ENCODE measurements at regions not wholly inside any gene's neighbourhood (a gene's known extent, or its start where the extent isn't known, plus 50 kb on each side); places are given as distances from the start of the nearest gene placed in this dataset.
"Not testable (repeated sequence)": the region's sequence is repeated elsewhere in the genome, so short reads cannot be mapped to it uniquely, and the experiment has no call there.

DNA sequence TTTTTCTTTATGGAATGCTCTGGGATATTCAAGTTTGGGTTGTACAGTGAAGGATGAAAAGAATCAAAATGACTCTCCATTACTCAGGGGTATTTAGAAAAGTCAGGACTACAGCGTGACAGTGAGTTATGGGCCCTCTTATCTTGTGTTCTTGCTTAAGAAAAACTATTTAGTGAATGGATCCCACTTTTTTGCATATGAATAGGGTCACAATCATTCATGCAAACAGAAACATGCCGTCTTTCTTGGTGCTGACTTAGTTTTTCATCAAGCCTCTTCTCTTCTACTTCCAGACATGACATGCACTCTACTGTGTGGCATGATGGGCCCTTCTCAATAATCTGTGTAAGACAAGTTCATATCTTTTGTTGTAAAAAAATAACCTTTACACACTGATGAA lies 488.4 kb upstream of the MMS22L start:
- no peaks in the 10 kb centered on the region for H3K4me1 Mint-ChIP-seq
- no peaks in the 10 kb centered on the region for H3K36me3 Mint-ChIP-seq (ENCODE audit: low read depth)
- DNase-seq = no peak
- no peak overlapping the region for H3K4me3 Mint-ChIP-seq
- no peaks in the 10 kb centered on the region for H3K9me3 Mint-ChIP-seq
- CTCF ChIA-PET = no interaction called here
- H3K27ac Mint-ChIP-seq = no peak overlapping the region
- POLR2A ChIA-PET = no interaction called here
- no peaks in the 10 kb centered on the region for H3K27me3 Mint-ChIP-seq

DNA sequence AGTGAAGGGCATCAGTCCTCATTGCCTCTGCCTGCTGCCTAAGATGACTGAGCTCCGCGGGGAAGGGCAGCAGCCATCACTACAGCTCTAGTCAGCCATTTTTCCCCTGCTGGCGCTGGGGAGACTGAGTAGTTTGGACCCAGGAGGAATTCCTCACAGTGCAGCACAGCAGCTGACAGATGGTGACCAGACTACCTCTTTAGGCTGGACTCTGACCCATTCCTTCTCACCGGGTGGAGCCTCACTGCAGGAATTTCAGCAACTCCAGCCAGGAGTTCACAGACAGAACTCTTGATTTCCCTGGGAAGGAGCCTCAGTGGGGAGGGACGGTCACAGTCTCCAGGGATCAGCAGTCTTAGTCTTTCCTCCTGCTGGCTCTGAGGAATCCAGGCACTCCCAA lies 492.0 kb upstream of the MMS22L start:
- no peak overlapping the region for H3K4me3 Mint-ChIP-seq

DNA sequence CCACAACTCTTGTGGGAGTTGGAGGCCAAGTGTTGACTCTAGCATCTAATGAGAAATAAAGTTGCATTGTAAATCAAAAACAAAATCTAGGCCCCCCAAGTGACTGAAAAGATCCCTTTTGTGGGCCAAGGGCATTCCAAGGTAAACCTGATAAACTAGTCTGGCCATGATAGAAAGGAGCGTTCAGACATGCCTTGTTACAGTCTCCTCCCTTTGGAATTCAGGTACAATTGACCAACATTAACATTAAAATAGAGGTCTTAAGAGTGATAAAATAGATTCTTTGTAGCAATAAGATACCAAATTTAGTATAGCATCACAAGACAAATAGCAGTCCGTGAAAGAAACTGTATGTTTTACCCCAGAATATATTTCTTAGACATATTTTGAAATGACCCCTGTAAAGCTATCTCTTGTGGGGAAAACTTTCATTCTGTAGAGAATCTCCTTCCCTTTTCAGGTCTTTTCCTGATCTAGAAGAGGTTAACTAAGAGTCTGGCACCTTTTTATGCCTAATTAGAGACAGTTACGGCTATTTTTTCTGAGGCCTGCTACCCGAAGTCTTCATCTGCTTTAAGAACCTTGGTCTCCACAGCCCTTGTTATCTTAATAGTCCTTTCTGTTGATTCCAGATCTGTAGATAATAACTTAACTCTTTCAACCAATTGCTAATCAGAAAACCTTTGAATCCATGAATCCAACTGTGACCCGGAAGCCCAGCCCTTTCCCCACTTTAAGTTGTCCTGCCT lies 495.4 kb upstream of the MMS22L start:
- DNase-seq = no peak
- CTCF ChIA-PET = no interaction called here
- Mint-ChIP-seq H3K4me3 (no peak overlapping the region), H3K27ac (no peak overlapping the region), H3K4me1 (no peaks in the 10 kb centered on the region), H3K9me3 (no peaks in the 10 kb centered on the region), H3K27me3 (no peaks in the 10 kb centered on the region), H3K36me3 (ENCODE audit: low read depth) (no peaks in the 10 kb centered on the region)
- POLR2A ChIA-PET = no interaction called here

More for the DNA sequence above, 492.0 kb upstream of the MMS22L start:
- Mint-ChIP-seq H3K9me3 (no peaks in the 10 kb centered on the region), H3K4me1 (no peaks in the 10 kb centered on the region), H3K27me3 (no peaks in the 10 kb centered on the region), H3K36me3 (ENCODE audit: low read depth) (no peaks in the 10 kb centered on the region), H3K27ac (no peak overlapping the region)
- no peak for DNase-seq
- ChIA-PET CTCF (no interaction called here), POLR2A (no interaction called here)

DNA sequence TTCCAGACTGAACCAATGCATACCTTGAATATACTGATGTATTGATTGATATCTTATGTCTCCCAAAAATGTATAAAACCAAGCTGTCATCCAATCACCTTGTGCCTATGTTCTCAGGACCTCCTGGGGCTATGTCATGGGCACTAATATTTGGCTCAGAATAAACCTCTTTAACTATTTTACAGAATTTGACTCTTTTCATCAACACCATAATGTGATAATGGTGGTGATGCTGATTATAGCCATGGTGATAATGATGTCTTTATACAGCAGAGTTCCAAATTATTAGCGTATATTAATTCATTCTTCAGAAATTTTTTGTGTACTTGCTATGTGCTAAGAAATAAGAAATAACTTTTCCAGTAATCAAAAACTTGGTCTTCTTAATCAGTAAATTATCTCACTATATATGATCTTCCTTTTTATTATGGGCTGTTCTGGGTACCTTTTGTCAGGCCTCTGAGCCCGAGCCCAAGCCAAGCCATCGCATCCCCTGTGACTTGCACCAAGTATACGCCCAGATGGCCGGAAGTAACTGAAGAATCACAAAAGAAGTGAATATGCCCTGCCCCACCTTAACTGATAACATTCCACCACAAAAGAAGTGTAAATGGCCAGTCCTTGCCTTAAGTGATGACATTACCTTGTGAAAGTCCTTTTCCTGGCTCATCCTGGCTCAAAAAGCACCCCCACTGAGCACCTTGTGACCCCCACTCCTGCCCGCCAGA lies 496.2 kb upstream of the MMS22L start:
- CTCF ChIA-PET; H3K4me3 Mint-ChIP-seq; H3K4me1 Mint-ChIP-seq; H3K27me3 Mint-ChIP-seq; H3K36me3 Mint-ChIP-seq (ENCODE audit: low read depth); POLR2A ChIA-PET; DNase-seq; H3K27ac Mint-ChIP-seq; H3K9me3 Mint-ChIP-seq: not testable (repeated sequence)

DNA sequence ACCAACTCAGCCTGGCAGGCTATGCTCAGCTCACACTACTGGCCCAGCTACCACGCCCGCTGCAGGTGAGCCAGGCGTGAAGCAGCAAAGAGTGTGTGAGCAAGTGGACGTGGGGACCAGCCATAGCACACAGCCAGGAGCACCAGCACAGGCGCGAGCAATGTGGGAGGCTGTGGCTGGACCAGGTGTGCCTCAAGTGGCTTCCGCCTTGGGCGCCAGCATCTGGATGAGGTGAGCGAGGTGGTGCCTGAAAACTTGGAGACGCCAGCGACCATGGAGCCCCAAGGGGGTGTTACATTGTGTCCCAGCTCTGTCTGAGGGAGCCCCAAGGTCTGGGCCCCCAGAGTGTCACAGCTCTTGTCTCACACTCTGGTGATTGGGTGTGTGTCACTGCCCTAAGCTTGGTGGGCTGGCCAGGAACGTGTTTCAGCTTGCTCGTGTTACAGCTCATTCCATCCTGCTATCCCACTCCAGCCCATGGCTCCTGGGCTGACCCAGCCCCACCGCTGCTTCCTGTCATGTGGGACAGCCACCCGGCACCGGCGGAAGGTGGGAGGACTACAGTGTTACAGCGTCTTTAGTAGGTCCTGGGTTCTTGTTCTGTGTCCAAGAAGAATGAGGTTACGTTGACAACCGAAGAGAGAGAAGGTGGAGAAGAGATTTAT lies 508.0 kb upstream of the MMS22L start:
- Mint-ChIP-seq H3K27me3 (no peaks in the 10 kb centered on the region), H3K4me3 (no peak overlapping the region), H3K27ac (no peak overlapping the region), H3K4me1 (no peaks in the 10 kb centered on the region), H3K9me3 (peaks cover 2% of the 10 kb centered on the region), H3K36me3 (ENCODE audit: low read depth) (no peaks in the 10 kb centered on the region)
- no peak for DNase-seq
- CTCF ChIA-PET = no interaction called here
- POLR2A ChIA-PET = no interaction called here

DNA sequence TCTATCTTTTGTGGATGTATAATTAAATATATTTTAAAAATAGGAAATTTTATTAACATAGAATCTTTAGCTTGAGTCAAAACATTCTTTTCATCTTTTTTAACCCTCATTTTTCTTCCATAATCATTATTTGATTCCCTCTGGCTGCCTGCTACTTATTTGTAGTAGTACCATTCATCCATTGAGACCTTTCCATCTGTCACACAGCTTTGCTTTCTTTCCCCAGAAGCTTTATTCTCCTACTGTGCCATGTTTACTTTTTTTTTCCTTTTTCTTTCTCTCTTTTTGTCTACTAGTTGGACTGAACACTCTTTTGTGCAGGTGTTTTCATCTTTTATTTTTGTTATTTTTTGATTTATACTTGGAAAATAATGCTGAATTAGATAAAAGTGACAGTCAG lies 522.6 kb upstream of the MMS22L start:
- no peaks in the 10 kb centered on the region for H3K27me3 Mint-ChIP-seq
- no peaks in the 10 kb centered on the region for H3K36me3 Mint-ChIP-seq (ENCODE audit: low read depth)
- H3K9me3 Mint-ChIP-seq = no peaks in the 10 kb centered on the region
- no peaks in the 10 kb centered on the region for H3K4me1 Mint-ChIP-seq
- H3K27ac Mint-ChIP-seq = no peak overlapping the region
- ChIA-PET POLR2A (no interaction called here), CTCF (no interaction called here)
- DNase-seq = no peak
- H3K4me3 Mint-ChIP-seq = no peak overlapping the region

DNA sequence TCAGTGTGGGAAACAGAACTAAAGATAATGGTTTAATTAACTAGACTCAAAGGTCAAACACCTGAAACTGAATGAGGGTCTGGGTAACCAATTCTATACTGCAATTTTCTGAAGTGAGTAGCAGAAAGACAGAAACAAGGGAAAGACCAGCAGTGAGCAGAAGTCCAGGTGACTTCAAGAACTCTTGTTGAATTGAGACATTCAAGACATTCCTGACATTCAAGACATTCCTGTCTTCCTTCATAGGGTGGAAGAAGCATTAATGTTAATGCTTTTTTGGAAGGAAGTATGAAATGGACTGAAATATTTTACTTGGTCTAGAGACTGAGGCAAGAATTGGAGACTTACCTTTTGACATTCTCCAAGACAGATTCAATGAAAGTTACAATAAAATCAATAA lies 529.9 kb upstream of the MMS22L start:
- ChIA-PET CTCF (no interaction called here), POLR2A (no interaction called here)
- H3K9me3 Mint-ChIP-seq = no peaks in the 10 kb centered on the region
- no peaks in the 10 kb centered on the region for H3K27me3 Mint-ChIP-seq
- no peak overlapping the region for H3K4me3 Mint-ChIP-seq
- H3K4me1 Mint-ChIP-seq = no peaks in the 10 kb centered on the region
- DNase-seq = no peak
- H3K27ac Mint-ChIP-seq = no peak overlapping the region
- H3K36me3 Mint-ChIP-seq (ENCODE audit: low read depth) = no peaks in the 10 kb centered on the region

DNA sequence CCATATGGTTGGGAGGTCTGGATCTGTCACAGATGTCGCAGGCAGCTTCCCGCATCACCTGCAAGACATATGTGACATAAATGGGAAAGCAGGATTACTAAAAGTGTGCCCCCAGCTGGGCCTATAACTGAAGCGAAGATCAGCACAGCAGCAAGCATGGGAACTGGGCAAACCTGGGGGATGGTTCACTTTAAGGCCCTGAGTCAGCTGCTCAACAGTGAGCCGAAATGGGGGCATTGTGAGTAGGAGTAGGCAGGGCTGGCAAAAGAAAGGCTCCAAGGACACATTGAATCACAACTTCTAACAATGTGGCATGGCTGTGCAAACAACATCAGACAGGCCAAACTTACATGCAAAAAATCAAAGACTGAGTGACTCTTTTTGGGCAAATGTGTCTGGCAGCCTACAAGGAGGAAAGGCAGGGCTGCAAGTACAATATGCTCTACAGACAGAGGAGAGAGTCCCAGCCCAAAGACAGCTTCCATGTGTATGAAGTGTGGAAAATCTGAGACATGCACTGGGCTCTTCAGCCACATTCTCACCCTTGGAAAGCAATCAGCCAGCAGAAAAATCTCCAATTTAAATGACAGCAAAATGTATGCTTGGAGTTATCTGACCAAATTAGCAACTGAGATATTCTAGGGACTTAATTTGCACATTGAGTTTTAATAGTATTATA lies 531.0 kb upstream of the MMS22L start:
- DNase-seq = no peak
- H3K4me3 Mint-ChIP-seq = no peak overlapping the region
- no peaks in the 10 kb centered on the region for H3K36me3 Mint-ChIP-seq (ENCODE audit: low read depth)
- ChIA-PET CTCF (no interaction called here), POLR2A (no interaction called here)
- no peaks in the 10 kb centered on the region for H3K27me3 Mint-ChIP-seq
- H3K27ac Mint-ChIP-seq = no peak overlapping the region
- no peaks in the 10 kb centered on the region for H3K4me1 Mint-ChIP-seq
- H3K9me3 Mint-ChIP-seq = no peaks in the 10 kb centered on the region

DNA sequence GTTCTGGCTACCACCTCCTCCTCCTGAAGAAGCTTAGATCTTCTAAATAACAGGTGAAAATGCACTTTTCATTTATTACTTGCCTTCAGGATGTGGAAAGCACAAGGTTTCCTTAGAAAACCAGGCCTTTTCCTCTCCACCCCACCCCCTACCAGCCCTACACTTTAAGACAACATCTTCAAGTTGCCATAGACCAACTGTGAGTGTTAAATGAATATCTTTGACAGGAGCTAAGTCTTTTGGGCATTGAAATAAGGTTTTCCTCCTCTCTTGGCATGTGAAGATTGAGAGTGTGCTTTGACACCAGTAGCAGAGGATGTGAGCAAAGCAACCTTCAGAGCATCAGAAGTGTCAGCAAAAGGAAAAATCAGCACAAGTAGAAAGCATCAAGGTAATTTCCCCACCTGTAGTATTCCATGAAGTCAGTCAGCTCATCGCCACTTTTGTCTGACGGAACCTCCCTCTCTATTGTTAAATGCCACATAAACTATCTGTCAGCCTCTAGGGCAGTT lies 532.3 kb upstream of the MMS22L start:
- POLR2A ChIA-PET = no interaction called here
- Mint-ChIP-seq H3K4me1 (no peaks in the 10 kb centered on the region), H3K27ac (no peak overlapping the region)

DNA sequence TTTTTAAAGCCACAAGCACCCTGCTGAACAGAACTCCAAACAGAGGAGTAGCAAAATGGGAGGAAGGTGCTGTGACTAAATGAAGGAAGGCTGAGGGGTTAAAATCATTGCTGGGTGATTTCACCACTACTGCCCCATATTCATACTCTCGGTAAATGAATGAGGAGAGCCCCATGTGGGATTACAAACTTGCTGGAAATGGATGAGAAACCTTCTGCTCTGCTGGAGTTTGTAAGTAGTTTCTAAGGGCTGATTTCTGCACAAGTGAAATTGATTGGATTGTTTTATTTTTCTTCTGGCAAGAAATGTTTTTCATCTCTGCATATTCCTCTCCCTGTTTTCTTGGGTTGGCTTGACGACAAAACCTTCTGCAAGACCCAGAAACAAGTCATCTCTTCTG lies 533.5 kb upstream of the MMS22L start:
- no peaks in the 10 kb centered on the region for H3K36me3 Mint-ChIP-seq (ENCODE audit: low read depth)

More for the DNA sequence above, 532.3 kb upstream of the MMS22L start:
- Mint-ChIP-seq H3K4me3 (no peak overlapping the region), H3K36me3 (ENCODE audit: low read depth) (no peaks in the 10 kb centered on the region), H3K9me3 (no peaks in the 10 kb centered on the region), H3K27me3 (no peaks in the 10 kb centered on the region)
- CTCF ChIA-PET = no interaction called here
- DNase-seq = no peak

DNA sequence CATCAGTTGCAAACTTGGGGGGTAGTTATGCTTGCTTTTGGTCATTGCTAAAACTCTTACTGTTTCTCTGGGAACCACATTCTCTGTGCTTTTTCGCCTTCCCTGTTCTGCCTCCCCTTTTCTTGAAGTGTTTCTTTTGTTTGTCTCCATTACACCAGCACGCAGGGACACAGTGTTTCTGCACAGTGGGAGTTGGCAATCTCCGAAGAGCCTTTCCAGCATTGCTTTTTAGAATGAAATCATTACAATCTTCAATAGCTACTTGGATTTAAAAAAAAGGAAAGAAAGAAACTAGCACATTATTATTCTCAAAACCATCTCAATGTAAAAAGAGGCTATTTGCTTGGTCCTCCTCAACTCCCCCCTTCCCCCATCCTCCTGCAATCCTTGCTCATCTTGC lies 536.7 kb upstream of the MMS22L start:
- ChIA-PET CTCF (no interaction called here), POLR2A (no interaction called here)
- H3K27ac Mint-ChIP-seq = no peak overlapping the region
- H3K9me3 Mint-ChIP-seq = no peaks in the 10 kb centered on the region
- H3K36me3 Mint-ChIP-seq (ENCODE audit: low read depth) = no peaks in the 10 kb centered on the region
- no peaks in the 10 kb centered on the region for H3K4me1 Mint-ChIP-seq
- H3K27me3 Mint-ChIP-seq = no peaks in the 10 kb centered on the region
- DNase-seq = no peak
- H3K4me3 Mint-ChIP-seq = no peak overlapping the region

More for the DNA sequence above, 533.5 kb upstream of the MMS22L start:
- Mint-ChIP-seq H3K27ac (no peak overlapping the region), H3K9me3 (no peaks in the 10 kb centered on the region), H3K4me1 (no peaks in the 10 kb centered on the region), H3K27me3 (no peaks in the 10 kb centered on the region), H3K4me3 (no peak overlapping the region)
- POLR2A ChIA-PET = no interaction called here
- CTCF ChIA-PET = no interaction called here
- DNase-seq = no peak

DNA sequence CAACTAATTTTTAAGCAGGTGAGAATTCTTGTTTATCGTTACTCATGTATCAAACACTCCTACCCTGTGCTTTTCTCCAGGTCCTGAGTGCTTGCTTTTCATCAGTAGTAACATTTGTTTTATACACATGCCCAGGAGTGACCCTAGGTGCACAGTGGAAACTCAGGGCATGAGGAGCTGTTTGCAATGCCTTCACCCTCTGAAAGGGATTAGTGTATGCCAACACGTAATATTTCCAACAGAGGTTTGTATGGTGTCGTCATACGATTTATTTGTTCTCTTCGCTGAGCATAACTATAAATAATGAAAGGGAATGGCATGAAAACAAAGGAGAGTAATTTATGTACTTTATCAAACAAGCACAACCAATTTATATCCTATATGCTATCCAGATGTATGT lies 537.4 kb upstream of the MMS22L start:
- Mint-ChIP-seq H3K9me3 (no peaks in the 10 kb centered on the region), H3K27me3 (no peaks in the 10 kb centered on the region), H3K27ac (no peak overlapping the region), H3K4me3 (no peak overlapping the region), H3K4me1 (no peaks in the 10 kb centered on the region), H3K36me3 (ENCODE audit: low read depth) (no peaks in the 10 kb centered on the region)
- ChIA-PET POLR2A (no interaction called here), CTCF (no interaction called here)
- no peak for DNase-seq

DNA sequence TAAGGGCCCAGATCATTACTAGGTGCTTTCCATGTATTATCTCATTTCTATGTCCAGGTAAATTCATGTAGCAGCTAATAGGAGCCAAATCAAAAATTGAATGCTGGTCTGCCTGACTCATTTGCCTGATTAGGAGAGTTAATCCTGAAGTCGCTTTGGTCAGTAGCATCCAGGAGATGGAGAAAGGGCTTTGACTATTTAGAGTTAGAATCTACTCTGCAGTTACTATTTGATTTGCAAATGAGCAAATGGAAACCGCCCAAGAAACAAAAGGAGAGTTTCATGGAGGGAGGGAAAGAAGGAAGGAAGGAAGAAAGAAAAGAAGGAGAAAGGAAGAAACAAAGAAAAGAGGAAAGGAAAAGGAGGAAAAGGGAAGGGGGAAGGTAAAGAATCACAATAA lies 539.6 kb upstream of the MMS22L start:
- Mint-ChIP-seq H3K4me3 (no peak overlapping the region), H3K9me3 (no peaks in the 10 kb centered on the region), H3K27me3 (no peaks in the 10 kb centered on the region), H3K27ac (no peak overlapping the region), H3K4me1 (no peaks in the 10 kb centered on the region), H3K36me3 (ENCODE audit: low read depth) (no peaks in the 10 kb centered on the region)
- no peak for DNase-seq
- ChIA-PET CTCF (no interaction called here), POLR2A (no interaction called here)

Data from activated CD4-positive, alpha-beta T cell treated with anti-CD3 and anti-CD28 coated beads, Interleukin-2, amount 10 ng/mL, durations not matched to agents 7 days and 5 days (primary cell).